ENCODE measurements at regions not wholly inside any gene's neighbourhood (a gene's known extent, or its start where the extent isn't known, plus 50 kb on each side); places are given as distances from the start of the nearest gene placed in this dataset.
"Not testable (repeated sequence)": the region's sequence is repeated elsewhere in the genome, so short reads cannot be mapped to it uniquely, and the experiment has no call there.

- TF ChIP-seq CTCF, POLR2A (IDR thresholded peaks at IDR 0.05): not testable (repeated sequence)
These were observed 161.0 kb downstream of the TMEM121 start for GRCh38 chr14:105687171-105688022.
